ENCODE measurements at regions not wholly inside any gene's neighbourhood (a gene's known extent, or its start where the extent isn't known, plus 50 kb on each side); places are given as distances from the start of the nearest gene placed in this dataset.

DNA sequence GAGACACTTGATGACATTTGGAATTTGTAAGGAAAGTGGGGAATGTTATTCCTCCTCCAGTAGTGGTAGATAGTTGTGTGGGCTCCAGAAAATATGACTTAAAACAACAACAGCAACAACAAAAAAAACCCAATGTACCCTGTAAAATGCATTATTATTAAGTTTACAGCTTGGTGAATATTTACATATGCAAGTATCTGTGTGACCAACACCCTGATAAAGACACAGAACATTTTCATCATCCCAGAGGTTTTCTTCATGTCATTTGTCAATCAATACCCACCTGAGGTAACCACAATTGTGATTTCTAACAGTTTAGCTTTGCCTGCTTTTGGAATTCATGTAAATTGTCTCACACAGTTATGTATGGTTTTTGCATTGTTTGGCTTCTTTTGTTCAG lies 152.1 kb upstream of the GRIK2 start:
- TF ChIP-seq, protein P1, sequence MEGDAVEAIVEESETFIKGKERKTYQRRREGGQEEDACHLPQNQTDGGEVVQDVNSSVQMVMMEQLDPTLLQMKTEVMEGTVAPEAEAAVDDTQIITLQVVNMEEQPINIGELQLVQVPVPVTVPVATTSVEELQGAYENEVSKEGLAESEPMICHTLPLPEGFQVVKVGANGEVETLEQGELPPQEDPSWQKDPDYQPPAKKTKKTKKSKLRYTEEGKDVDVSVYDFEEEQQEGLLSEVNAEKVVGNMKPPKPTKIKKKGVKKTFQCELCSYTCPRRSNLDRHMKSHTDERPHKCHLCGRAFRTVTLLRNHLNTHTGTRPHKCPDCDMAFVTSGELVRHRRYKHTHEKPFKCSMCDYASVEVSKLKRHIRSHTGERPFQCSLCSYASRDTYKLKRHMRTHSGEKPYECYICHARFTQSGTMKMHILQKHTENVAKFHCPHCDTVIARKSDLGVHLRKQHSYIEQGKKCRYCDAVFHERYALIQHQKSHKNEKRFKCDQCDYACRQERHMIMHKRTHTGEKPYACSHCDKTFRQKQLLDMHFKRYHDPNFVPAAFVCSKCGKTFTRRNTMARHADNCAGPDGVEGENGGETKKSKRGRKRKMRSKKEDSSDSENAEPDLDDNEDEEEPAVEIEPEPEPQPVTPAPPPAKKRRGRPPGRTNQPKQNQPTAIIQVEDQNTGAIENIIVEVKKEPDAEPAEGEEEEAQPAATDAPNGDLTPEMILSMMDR (IDR thresholded peaks at IDR 0.05): no peak
- TF ChIP-seq POLR2A (IDR thresholded peaks at IDR 0.05): no peak

Measured in lower leg skin (tissue), 3 donors.